Prostate gland (tissue), 2 donors: ENCODE measurements at regions not wholly inside any gene's neighbourhood (a gene's known extent, or its start where the extent isn't known, plus 50 kb on each side); places are given as distances from the start of the nearest gene placed in this dataset.

Source experiments
- DNase-seq: peaks from one replicate; pipeline ENCODE4 v3.0.0-alpha.2; 2019; ENCODE audit warnings: low spot score
- H3K27ac ChIP-seq, 2 donors: fragments of 200-600 bp; sonication (generic); 2 replicates each; pipeline ENCODE4 v1.5.1; 2017 to 2019
- H3K27me3 ChIP-seq: fragments of 200-600 bp; sonication (generic); replicated peaks from 2 replicates; pipeline ENCODE4 v1.5.1; 2019; ENCODE audit not compliant: insufficient read depth
- H3K36me3 ChIP-seq, 2 donors: fragments of 200-600 bp; sonication (generic); 1 replicate in 1 of 2; 2 replicates in 1 of 2; pipeline versions ENCODE4 v1.5.1 to v1.8.1; 2017 to 2019
- H3K4me1 ChIP-seq: fragments of 200-600 bp; sonication (generic); replicated peaks from 2 replicates; pipeline ENCODE4 v1.5.1; 2019
- H3K4me3 ChIP-seq, 2 donors: fragments of 200-600 bp; sonication (generic); 2 replicates each; pipeline ENCODE4 v1.5.1; 2017 to 2019
- H3K9me3 ChIP-seq: fragments of 200-600 bp; sonication (generic); 2 replicates; pipeline ENCODE4 v1.5.1; 2017
- POLR2A ChIP-seq: fragments of 450-650 bp; IDR thresholded peaks from one replicate; pipeline ENCODE4 v1.6.1; 2016; ENCODE audit warnings: antibody characterized with exemption, mild to moderate bottlenecking
- POLR2AphosphoS5 ChIP-seq: sonication (generic); formaldehyde crosslinking; IDR thresholded peaks from one replicate; pipeline ENCODE4 v1.6.1; 2017; ENCODE audit warnings: antibody characterized with exemption
- WGBS: methylation state at CpG from one replicate; pipeline ENCODE4 v1.1.5; 2018; 5-methylcytosine and 5-hydroxymethylcytosine counted together
- intact Hi-C: fragments of 100-400 bp; cut with DNase I; formaldehyde crosslinking; loops from one replicate; pipeline ENCODE4 v1.14.2; 2022
- TF ChIP-seq, protein P1 (sequence below), 4 experiments: fragments of 200-600 bp in 2 of 4; fragments of 450-650 bp in 2 of 4; sonication (generic) in 2 of 4; IDR thresholded peaks; 1 replicate in 3 of 4; 2 replicates in 1 of 4; pipeline ENCODE4 v1.5.1; 2016 to 2019; ENCODE audit warnings: antibody characterized with exemption in 4 of 4, mild to moderate bottlenecking in 2 of 4, moderate library complexity in 2 of 4

DNA sequence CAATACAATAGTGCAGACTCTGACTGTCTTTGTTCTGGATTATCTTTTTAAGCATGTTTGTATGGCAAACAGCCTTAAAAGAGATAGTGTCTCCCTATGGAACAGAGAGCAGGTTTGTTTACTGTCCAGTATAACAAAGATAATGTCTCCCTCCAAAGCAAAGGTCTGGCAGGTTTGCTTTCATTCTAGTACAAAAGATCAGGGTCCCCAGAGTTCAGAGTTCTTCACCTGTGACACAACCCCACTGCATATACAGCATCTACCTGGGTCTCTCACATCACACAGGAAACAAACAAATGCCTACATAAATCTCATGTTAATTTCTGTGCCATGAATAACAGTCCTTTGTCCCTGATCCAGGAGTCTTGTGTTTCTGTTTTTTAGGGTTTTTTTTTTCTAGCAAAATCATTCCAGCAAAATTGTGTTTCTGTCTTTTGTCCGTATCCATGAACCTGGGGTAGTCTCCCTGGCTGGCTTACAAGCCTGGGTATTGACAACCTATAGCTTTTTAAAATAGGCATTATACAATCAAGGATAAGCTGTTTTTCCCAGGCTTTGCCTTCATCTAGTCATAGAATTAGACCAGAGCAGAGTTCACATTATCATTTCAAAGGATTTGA is 89.4 kb upstream of the PTBP2 start:
- Histone ChIP-seq H3K27me3 (no peaks in the 10 kb centered on the region), H3K27ac (no peak overlapping the region), H3K4me3 (no peak overlapping the region), H3K9me3 (no peaks in the 10 kb centered on the region), H3K36me3 (no peaks in the 10 kb centered on the region), H3K4me1 (no peaks in the 10 kb centered on the region)
- intact Hi-C loops, result no loop called here
- TF ChIP-seq POLR2A (no peak), POLR2AphosphoS5 (no peak)
- TF ChIP-seq, protein P1, sequence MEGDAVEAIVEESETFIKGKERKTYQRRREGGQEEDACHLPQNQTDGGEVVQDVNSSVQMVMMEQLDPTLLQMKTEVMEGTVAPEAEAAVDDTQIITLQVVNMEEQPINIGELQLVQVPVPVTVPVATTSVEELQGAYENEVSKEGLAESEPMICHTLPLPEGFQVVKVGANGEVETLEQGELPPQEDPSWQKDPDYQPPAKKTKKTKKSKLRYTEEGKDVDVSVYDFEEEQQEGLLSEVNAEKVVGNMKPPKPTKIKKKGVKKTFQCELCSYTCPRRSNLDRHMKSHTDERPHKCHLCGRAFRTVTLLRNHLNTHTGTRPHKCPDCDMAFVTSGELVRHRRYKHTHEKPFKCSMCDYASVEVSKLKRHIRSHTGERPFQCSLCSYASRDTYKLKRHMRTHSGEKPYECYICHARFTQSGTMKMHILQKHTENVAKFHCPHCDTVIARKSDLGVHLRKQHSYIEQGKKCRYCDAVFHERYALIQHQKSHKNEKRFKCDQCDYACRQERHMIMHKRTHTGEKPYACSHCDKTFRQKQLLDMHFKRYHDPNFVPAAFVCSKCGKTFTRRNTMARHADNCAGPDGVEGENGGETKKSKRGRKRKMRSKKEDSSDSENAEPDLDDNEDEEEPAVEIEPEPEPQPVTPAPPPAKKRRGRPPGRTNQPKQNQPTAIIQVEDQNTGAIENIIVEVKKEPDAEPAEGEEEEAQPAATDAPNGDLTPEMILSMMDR (IDR thresholded peaks at IDR 0.05), result no peak
- DNase-seq, result no peak
- 78% methylated on average over 1 of the region's 1 CpG for WGBS

DNA sequence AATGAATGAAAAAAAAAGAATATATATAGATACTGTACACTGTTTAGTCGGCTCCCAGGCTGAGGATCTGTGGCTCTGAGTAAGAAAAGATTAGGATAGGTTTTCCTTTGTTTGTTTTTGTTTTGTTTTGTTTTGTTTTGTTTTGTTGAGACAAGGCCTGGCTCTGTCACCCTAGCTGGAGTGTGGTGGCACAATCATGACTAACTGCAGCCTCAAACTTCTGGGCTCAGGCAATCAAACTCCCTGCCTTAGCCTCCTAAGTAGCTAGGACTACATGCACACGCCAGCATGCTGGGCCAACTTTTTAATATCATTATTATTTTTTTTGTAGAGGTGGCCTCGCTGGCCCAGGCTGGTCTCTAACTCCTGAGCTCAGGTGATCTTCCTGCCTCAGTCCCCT is 87.9 kb upstream of the PTBP2 start:
- no peak for DNase-seq
- intact Hi-C loops, result no loop called here
- 90% methylated on average over 3 of the region's 3 CpGs for WGBS

DNA sequence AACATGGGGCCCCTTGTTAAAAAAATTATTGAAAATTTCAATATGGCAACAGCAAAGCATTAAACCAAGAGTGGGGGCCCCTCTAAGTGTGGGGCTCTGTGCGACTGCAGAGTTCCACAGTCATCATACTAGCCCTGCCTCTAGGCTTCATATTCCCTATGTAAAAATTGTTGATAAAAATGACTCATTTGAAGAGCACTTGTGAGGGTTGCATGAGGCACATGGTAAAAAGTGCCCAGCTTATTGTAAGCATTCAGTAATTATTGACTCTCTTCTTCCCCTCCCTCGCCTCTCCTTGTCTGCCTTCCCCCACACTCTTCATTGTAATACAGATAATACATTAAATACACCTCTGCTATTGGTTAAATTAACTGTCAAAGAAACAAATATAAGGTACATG is 86.7 kb upstream of the PTBP2 start:
- Histone ChIP-seq H3K36me3 (no peaks in the 10 kb centered on the region), H3K27ac (no peak overlapping the region), H3K4me3 (no peak overlapping the region), H3K9me3 (no peaks in the 10 kb centered on the region), H3K4me1 (no peaks in the 10 kb centered on the region), H3K27me3 (no peaks in the 10 kb centered on the region)
- TF ChIP-seq POLR2AphosphoS5, result no peak
- TF ChIP-seq, protein P1 (IDR thresholded peaks at IDR 0.05), result no peak
- TF ChIP-seq POLR2A, result no peak
- DNase-seq, result no peak
- intact Hi-C loops, result no loop called here
- 90% methylated on average over 2 of the region's 2 CpGs for WGBS

More for the DNA sequence above, 87.9 kb upstream of the PTBP2 start:
- Histone ChIP-seq H3K4me3 (no peak overlapping the region), H3K27ac (no peak overlapping the region), H3K4me1 (no peaks in the 10 kb centered on the region), H3K9me3 (no peaks in the 10 kb centered on the region), H3K27me3 (no peaks in the 10 kb centered on the region), H3K36me3 (no peaks in the 10 kb centered on the region)
- TF ChIP-seq POLR2AphosphoS5 (no peak), POLR2A (no peak)
- TF ChIP-seq, protein P1 (IDR thresholded peaks at IDR 0.05), result no peak

DNA sequence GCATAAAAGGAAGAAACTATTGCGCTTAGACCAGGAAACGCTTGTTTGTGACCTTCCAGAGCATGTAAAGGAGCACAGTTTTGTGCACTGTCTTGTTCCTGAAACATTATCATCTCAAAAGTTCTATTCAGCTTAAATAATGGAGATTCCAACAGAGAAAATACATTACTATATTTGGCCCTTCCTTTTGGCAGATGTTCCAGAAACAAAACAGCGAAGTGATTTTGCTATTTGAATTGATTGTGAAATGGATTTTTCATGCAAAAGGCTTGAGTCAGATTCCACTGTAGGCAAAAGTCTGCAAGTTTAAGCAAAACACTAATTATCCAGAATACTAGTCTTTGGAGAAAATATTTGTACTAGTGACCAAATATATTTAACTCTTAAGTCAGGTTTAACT is 80.3 kb upstream of the PTBP2 start:
- TF ChIP-seq POLR2AphosphoS5 (no peak), POLR2A (no peak)
- TF ChIP-seq, protein P1 (IDR thresholded peaks at IDR 0.05), result no peak
- Histone ChIP-seq H3K4me3 (no peak overlapping the region), H3K36me3 (no peaks in the 10 kb centered on the region), H3K4me1 (no peaks in the 10 kb centered on the region), H3K27me3 (no peaks in the 10 kb centered on the region), H3K27ac (no peak overlapping the region), H3K9me3 (no peaks in the 10 kb centered on the region)
- whole genome bisulfite sequencing, result 83% methylated on average over 3 of the region's 3 CpGs
- intact Hi-C loops, result no loop called here
- no peak for DNase-seq

DNA sequence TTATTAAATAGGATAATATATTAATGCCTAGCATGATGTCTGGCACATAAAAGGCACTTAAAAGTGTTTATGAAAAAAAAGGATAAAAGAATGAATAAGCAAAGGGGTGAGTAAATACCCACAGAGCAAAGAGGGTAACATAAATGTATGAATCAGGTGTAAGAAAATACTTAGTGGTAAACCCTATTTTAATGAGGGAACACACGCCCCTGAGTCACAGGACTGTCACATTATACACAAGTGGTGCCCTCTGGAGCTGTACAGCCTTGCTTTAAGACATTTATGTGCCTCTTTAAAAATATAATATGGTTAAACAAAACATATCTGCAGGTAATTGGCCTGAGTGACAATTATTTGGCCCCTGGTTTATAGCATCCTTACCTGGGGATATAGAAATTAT is 78.1 kb upstream of the PTBP2 start:
- Histone ChIP-seq H3K36me3 (no peaks in the 10 kb centered on the region), H3K27me3 (no peaks in the 10 kb centered on the region), H3K4me1 (no peaks in the 10 kb centered on the region), H3K27ac (no peak overlapping the region), H3K4me3 (no peak overlapping the region), H3K9me3 (no peaks in the 10 kb centered on the region)
- DNase-seq, result no peak
- 67% methylated on average over 1 of the region's 1 CpG for WGBS
- no peak for TF ChIP-seq POLR2A
- intact Hi-C loops, result no loop called here
